GM18502 (cell line): ENCODE measurements at regions not wholly inside any gene's neighbourhood (a gene's known extent, or its start where the extent isn't known, plus 50 kb on each side); places are given as distances from the start of the nearest gene placed in this dataset.

Experiments
- ATAC-seq: cut with Tn5 transposase; IDR thresholded peaks from one replicate; pipeline ENCODE4 v1.9.1; 2021; ENCODE audit warnings: mild to moderate bottlenecking; ENCODE audit not compliant: unreplicated experiment, poor library complexity

DNA sequence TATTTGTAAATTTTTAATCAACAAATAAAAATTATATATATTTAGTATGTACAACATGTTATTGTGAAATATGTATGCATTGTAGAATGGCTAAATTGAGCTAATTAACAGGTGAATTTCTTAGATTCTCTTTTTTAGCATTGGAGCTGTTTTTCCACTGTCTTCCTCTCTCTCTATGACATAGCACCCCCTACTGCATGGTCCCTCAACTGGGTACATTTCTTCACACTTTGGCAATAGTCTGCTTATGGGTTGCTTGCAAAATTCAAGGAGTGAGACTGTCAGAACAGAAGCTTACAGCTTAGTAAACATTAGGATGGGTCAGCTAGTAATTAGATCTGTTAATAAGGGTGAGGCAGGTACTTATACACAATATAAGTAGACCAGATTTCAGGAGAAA is 658.5 kb upstream of the MGAT4C start:
- no peak for ATAC-seq

DNA sequence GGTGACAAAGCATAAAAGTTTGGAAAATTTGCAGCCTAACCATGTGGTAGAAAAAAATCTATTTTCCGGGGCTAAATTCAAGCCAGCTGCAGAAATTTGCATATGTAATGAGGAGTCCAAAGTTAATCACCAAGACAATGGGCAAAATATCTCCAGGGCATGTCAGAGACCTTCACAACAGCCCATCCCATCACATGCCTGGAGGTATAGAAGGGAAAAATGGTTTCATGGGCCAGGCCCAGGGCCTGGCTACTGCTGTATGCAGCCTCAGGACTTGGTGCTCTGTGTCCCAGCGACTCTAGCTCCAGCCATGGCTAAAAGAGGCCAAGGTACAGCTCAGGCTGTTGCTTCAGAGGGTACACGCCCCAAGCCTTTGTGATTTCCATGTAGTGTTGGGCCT is 655.8 kb upstream of the MGAT4C start:
- ATAC-seq: no peak

DNA sequence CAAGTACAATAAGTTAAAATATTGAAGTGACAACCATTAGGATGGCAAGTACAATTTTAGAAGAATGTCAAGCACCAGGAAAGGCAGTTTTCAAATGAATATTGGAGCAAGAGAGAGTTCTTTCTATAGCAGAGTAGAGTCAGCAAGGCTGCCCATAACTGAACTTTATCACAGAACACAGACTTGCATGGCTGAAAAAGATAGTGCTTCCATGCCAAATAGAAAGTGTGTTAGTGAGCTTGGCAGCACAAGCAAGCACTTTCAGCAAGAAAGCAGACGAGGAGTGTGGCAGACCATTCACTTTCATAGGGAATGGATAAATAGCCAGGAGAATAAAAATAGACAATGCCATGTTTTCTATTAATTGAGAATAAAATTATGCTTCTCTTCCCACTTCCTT is 647.0 kb upstream of the MGAT4C start:
- no peak for ATAC-seq

DNA sequence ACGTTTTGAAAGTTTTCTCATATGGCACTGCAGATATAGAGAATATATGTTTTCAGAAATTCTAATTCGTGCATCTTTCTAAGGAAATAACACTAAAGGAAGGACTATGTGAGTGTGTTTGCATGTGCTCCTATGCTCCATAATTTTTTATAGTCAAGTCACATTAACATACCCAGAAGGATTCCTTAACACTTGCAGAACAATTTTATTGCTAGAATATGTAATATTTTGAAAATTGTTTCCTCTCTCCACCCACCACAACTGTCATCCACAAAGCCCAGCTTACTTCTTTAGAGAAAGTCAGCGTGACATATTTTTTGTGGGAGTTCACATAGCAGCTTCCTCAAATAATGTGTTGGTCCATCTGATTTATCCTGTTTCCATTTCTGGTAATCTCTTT is 604.6 kb upstream of the MGAT4C start:
- no peak for ATAC-seq

DNA sequence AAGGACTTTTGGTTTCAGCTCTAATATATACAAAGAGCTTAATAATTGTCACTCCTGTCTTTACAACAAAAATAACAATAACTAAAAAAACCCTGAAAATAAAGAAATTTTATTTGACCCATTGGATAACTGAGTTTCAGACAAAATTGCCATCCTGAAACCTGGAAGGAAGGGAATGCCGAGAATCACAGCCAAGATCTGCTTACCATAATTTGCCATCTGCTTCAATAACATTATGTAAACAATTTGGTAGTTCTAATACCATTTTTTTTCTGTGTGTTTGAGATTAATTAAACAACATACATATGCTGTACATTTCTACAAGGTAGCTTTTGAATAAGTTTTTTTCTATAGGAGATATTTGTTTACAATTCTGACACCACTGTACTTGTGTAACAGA is 596.3 kb upstream of the MGAT4C start:
- ATAC-seq: no peak

DNA sequence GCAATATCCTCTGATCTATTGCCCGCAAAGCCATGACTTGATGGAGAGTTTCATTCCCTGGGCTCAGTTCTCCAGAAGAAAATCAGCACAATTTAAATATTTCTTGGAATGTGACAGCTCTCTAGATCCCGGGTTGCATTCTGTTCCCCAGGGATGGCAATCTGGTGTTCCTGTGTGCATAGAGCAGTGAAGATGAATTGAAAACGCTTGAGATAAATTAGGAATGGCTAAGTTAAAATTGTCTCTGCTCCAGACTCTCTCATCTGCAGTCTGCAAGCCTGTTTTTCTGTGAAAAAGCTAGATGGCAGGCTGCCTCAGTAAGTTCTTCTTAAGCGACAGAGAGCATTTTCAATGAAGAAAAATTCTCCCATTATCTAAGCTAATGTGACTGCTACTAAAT is 582.5 kb upstream of the MGAT4C start:
- ATAC-seq: no peak

DNA sequence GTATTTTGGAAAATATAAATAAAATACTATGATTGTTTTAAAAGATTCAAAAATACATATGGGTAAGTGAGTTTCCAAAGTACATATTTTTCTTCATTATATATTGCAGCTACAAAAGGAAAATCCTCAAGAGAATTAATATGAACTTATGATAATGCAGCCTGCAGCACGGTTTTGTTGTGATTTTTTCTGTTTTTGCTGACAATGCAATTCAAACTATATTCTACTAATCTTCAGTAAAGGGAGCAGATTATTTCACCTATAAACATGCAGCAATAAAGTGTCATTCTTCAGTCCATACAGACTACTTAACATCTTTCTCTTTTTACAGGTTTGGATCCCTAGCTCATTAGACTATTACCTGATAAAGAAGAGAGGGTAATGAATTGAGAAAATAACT is 582.1 kb upstream of the MGAT4C start:
- no peak for ATAC-seq

DNA sequence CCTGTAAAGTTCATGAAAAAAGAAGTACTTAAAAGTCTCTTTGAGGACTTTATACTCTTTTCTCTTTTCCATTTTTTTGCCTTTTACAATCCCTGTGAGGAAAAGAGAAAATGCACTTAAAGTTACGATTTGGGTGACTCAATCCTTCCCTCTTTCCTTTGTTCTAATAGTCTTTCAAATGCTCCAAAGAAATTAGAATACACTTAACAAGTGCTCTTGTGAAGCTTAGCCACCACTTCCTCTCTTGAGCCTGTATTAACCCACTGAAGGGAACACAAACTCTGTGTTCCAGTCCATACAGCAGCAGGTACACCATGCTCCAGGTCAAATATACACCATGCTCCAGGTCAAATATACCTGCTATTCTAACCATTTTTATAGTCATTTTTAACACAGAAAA is 581.1 kb upstream of the MGAT4C start:
- ATAC-seq: no peak

DNA sequence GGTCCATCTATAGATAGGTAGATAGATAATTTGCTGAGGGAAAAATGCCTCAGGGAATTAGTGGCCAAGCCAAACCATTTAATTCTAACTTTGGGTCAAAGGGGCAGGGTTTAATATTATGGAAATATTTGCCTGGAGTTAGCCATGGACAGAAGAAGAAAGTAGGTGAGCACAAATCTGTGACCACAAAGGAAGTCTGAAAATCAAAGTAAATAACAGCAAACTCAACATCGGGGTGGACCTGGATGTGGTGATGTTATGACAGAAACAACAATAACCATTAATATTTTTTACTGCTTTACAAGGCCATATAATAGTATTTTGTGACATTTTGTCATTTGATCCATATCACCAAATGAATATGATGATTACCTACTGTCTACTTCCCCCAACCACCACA is 578.0 kb upstream of the MGAT4C start:
- no peak for ATAC-seq

DNA sequence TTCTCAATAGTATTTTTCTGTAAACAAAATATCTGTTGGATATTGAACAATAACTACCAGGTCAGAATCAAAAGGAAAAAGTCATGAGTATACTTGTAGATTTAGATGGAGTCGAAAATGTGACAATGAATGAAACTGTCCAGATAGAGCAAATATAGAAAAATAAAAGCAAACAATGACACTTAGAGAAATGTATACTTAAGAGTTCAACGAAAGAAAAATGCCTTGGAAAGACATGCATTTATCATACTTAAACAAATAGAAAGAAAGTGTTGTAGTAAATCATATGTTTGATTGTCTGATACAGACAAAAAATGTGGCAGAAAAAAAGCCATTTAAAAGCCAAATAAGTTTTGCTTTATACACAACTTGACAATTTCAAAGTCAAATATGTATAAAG is 571.2 kb upstream of the MGAT4C start:
- ATAC-seq: no peak

DNA sequence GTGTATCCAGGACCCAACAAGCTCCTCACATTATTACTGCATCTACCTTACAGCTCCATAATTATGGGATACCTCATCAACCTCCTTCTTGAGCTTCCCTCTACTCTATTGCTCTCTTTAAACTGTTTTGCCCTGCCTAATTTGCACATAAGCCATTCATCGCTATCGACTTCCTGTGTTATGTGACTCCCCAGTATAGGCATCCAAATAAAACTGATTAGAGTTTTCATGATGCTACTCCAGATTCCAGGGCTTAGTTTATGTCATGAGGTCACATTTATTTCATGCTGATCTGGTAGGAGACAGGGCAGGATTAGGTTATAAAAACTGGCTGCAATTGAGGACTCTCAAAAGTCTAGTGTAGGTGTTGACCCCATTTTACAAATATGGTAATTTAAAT is 569.9 kb upstream of the MGAT4C start:
- no peak for ATAC-seq

DNA sequence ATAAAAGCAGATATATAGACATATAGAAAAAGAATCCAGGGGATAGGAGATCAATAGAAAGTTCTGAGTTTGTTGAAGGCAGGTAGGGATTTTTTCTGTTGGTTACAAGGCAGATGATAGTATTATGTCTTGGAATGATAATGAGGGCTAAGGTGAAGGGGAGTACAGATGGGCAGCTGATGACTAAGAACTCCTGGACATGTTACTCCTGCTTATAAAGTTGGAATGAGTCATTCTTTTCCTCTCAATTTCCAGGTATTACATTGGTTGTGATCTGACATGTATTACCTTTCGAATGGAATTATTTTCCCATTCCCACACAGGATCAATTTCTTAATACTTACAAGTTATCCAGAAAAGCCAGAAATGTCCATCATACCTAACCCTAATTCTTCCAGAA is 545.2 kb upstream of the MGAT4C start:
- ATAC-seq: no peak

DNA sequence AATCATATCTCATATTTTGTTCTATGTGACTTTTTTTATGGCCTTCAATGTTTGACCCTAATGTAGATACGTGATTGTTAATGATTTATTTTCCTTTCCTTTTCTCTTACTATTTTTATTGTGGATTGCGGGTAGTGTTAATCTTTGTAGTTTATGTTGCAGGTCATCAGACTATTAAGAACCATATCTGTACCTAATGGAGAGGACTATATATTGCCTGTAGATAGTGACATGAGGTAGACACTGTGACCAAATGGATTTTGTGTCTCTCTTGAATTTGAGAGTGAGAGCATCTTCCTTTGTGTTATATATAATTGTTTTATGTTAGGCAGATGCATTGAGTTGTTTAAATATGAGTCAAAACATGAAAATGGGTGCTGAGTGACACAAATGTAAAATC is 543.4 kb upstream of the MGAT4C start:
- ATAC-seq: no peak

DNA sequence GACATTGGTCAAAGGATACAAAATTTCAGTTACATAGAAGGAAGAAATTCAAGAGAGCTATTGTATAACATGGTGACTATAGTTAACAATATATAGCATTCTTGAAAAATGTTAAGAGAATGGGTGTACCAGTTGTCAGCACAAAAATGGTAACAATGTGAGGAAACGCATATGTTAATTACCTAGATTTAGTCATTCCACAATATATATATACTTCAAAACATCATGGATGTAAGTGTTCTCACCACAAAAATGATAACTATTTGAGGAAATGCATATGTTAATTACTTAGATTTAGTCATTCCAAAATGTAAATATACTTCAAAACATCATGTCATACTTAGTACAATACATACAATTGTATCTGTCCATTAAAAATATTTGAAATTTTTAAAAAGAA is 540.4 kb upstream of the MGAT4C start:
- no peak for ATAC-seq

DNA sequence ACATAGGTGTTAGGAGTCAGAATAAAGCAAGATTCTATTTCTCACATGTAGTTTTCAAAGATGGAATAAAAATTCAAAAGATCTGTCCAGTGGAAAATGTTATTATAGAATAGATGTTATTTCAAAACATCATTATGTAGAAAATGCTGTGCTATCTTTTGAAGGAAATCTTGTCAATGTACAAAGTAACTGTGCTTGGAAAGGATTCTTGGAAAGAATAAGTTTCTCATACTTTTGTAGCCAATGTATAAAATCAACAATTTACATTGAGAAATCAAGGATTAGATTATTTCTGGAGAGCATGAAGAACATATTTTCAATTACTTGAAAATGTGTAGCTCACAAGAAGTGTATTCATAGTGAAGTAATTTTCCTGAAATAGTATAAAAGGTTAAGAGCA is 532.5 kb upstream of the MGAT4C start:
- ATAC-seq: no peak

DNA sequence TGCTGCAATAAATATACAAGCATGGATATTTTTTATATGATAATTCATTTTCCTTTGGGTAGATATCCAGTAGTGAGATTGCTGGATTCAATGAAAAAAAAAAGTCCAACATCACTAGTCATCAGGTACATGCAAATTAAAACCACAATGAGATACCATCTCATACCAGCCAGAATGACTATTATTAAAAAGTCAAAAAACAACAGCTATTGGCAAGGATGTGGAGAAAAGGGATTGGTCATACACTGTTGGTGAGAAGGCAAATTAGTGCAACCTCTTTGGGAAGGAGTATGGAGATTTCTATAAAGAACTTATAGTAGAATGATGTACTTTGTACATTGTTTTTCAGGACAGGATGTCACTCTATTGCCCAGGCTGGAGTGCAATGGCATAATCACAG is 531.2 kb upstream of the MGAT4C start:
- ATAC-seq: no peak

DNA sequence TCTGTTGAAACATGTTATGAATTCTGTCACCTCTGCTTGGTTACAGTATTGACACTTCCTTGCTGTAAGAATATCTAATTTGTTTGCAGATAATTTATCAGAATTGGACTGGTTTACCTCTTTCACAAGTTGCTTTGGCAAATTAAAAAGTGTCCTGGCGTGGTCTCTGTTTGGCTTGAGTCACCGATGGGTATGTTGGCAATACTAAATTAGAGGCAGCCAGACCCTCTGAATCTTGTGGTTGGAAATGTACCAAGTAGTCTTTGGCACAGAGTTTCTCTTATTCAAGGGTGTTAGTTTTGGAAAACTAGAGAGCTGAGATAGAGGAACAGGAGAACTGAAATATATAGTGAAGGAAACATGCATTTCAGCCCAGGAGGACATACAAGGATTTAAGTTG is 521.1 kb upstream of the MGAT4C start:
- ATAC-seq: no peak

DNA sequence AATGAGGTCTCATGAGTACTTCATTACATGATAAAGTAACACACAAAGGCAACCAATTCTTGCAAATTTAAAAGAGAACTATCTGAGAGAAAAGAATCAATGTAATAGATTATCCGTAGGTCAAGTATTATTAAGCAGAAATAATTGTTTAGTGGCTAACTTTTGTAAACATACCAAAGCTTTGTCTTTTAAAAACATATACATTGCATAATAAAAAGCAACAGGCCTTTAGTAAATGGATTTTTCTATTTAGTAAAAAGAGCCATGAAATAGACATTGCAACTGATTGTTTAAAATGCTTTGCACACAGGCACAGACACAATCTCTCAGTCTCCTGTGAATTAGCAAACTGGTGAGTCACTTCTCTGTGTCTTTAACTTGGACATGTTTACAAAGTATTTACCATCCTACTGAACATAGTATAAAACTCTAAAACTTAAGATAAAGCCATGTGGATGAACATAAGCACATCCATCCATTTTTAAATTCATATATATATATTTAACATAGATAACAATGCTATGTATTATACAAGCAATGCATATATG is 518.7 kb upstream of the MGAT4C start:
- ATAC-seq: no peak

DNA sequence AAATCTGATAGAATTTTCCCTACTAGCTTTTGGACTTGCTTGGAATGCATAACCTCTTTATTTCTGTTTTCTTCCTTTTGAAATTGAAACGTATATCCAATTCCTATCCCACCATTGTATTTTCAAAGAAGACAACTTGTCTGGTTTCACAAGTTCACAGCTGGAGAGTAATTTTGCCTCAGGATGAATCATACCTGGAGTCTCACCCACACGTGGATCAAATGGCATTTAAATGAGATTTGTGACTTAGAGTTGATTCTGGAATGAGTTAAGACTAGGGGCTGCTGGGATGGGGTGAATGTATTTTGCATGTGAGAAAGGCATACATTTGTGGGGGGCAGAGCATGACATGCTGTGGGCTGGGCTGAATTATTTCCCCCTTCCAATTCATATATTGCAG is 516.5 kb upstream of the MGAT4C start:
- ATAC-seq: no peak

DNA sequence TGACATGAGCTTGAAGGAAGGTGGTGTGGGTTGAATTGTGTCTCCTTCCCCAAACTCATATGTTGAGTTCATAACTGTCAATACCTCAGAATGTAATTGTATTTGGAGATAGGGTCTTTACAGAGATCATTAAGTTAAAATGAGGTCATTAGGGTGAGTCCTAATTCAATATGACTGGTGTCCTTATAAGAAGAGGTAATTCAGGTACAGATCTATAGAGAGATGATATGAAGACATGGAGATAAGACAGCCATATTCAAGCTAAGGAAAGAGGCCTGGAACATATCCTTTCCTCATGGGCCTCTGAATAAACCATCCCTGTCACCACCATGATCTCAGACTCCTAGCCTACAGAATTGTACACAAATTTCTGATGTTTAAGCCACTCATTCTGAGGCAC is 514.7 kb upstream of the MGAT4C start:
- ATAC-seq: no peak

DNA sequence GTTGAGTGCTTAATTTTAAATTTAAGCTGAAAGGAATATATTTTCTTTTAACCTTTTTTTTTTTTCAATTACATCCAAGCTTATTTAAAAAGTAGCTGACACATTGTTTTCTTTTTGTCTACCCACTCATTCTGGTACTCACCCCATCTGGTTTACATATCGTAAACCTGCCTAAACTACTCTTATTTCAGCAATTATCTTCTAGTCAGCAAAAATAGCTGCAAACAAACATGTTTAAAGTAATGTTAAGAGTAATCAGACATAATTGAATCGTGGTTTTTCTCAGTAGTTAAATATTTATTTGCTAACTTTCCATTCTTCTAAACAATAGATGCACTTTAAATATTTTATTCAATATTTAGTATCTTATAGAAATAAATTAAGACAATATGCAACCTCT is 492.7 kb upstream of the MGAT4C start:
- ATAC-seq: no peak

DNA sequence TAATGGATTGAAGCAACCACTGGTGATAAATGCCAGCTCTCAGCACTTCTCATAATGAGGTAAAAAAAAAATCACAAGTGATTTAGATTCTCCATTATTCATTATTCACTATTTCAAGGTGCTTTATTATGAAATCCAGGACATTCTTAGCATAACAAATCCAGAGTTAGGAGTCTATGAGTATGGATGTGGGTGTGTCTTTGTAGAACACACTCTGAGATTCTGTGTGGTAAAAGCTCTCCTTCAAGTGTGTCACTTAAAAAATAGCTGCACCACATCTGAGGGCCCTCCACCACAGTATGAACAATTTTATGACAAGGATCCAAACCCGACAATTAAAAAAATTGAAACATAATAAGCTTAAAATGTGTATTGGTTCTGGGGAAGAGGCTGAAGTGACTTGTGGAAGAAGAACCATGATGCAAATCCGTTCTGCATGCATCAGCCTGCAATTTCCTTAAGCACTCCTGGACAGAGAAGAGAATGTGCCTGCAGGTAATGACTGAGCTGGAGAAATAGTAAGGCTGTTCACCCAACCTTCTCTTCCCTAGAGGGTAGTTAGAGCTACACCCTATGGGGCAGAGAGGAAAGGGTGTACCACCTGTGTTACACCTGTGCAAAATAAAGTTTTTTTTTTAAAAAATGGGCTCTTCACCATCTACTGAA is 488.5 kb upstream of the MGAT4C start:
- no peak for ATAC-seq
